Right lobe of liver (tissue), 6 donors: ENCODE measurements at regions not wholly inside any gene's neighbourhood (a gene's known extent, or its start where the extent isn't known, plus 50 kb on each side); places are given as distances from the start of the nearest gene placed in this dataset.

Source experiments
- ATAC-seq, 4 donors: fragments of 200-7000 bp; cut with Tn5 transposase; one replicate each; pipeline ENCODE4 v1.9.1; 2020; ENCODE audit warnings: mild to moderate bottlenecking in 4 of 4, moderate library complexity in 4 of 4
- DNase-seq, 3 donors: peaks; one replicate each; pipeline ENCODE4 v3.0.0-alpha.2; 2020
- H3K27ac ChIP-seq, 3 donors: fragments of 200-600 bp; one replicate each; pipeline ENCODE4 v1.8.0; 2022
- H3K27me3 ChIP-seq, 2 donors: fragments of 200-600 bp; one replicate each; pipeline ENCODE4 v1.8.0; 2022
- H3K36me3 ChIP-seq, 4 donors: fragments of 200-600 bp; sonication (generic) in 1 of 4; one replicate each; pipeline versions ENCODE4 v1.5.1 to v1.8.0; 2017 to 2022; ENCODE audit warnings: control low read depth in 1 of 4
- H3K4me1 ChIP-seq, 4 donors: fragments of 200-600 bp; sonication (generic) in 1 of 4; one replicate each; pipeline versions ENCODE4 v1.5.1 to v1.8.0; 2017 to 2022; ENCODE audit warnings: control low read depth in 1 of 4
- H3K4me3 ChIP-seq, 3 donors: fragments of 200-600 bp; one replicate each; pipeline ENCODE4 v1.8.0; 2022
- H3K9me3 ChIP-seq, 4 donors: fragments of 200-600 bp; sonication (generic) in 1 of 4; one replicate each; pipeline versions ENCODE4 v1.5.1 to v1.8.0; 2017 to 2022; ENCODE audit warnings: control low read depth in 1 of 4
- POLR2A ChIP-seq: fragments of 450-650 bp; IDR thresholded peaks from one replicate; pipeline ENCODE4 v1.6.1; 2017; ENCODE audit warnings: antibody characterized with exemption, mild to moderate bottlenecking
- WGBS: methylation state at CpG from one replicate; pipeline ENCODE4 v1.1.6; 2018; ENCODE audit warnings: low coverage, low lambda C conversion rate; ENCODE audit not compliant: insufficient coverage; ENCODE audit errors: missing lambda C conversion rate; 5-methylcytosine and 5-hydroxymethylcytosine counted together
- intact Hi-C, 2 donors: fragments of 100-400 bp; cut with DNase I; formaldehyde crosslinking; loops; one replicate each; pipeline versions ENCODE4 v1.11.2 to v1.14.1; 2022
- TF ChIP-seq, protein P1 (sequence below), 4 donors: fragments of 200-600 bp in 3 of 4; fragments of 450-650 bp in 1 of 4; IDR thresholded peaks; one replicate each; pipeline versions ENCODE4 v1.5.1 to v1.8.0; 2016 to 2022; ENCODE audit warnings: antibody characterized with exemption in 4 of 4, mild to moderate bottlenecking in 2 of 4
- donor health status: DM: no; HTN: yes; CAD: no.
- donor health status: DM: no; HTN: no; CAD: no.
- donor health status: DM: no; HTN: no; CAD: no.
- donor health status: DM: no; HTN: yes; CAD: no.
- donor health status: DM: no; HTN: yes; CAD: no.

DNA sequence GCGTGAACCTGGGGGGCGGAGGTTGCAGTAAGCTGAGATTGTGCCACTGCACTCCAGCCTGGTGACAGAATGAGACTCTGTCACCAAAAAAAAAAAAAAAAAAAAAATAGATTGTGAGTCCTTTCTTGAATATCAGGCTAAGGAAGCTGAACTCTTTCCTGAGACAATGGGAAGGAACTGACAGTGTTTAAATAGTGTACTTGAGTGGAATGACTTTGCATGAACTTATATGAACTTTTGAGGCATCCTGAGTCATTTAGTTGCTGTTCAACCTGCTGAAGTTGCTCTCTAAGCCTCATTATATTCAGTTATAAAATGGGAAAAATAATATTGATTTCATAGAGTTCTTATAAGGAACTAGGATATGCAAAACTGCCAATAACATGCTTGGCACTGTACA, 79.3 kb upstream of the LIMCH1 start:
- no peaks in the 10 kb centered on the region for H3K9me3 ChIP-seq
- no peak overlapping the region for H3K27ac ChIP-seq
- WGBS: 43% methylated on average over 1 of the region's 2 CpGs
- TF ChIP-seq POLR2A: no peak
- TF ChIP-seq, protein P1, sequence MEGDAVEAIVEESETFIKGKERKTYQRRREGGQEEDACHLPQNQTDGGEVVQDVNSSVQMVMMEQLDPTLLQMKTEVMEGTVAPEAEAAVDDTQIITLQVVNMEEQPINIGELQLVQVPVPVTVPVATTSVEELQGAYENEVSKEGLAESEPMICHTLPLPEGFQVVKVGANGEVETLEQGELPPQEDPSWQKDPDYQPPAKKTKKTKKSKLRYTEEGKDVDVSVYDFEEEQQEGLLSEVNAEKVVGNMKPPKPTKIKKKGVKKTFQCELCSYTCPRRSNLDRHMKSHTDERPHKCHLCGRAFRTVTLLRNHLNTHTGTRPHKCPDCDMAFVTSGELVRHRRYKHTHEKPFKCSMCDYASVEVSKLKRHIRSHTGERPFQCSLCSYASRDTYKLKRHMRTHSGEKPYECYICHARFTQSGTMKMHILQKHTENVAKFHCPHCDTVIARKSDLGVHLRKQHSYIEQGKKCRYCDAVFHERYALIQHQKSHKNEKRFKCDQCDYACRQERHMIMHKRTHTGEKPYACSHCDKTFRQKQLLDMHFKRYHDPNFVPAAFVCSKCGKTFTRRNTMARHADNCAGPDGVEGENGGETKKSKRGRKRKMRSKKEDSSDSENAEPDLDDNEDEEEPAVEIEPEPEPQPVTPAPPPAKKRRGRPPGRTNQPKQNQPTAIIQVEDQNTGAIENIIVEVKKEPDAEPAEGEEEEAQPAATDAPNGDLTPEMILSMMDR (IDR thresholded peaks at IDR 0.05): no peak
- H3K27me3 ChIP-seq: no peaks in the 10 kb centered on the region
- peak; percentile 50 to 74 (median 70) for ATAC-seq
- intact Hi-C loops: no loop called here
- no peak for DNase-seq
- H3K4me1 ChIP-seq: no peaks in the 10 kb centered on the region
- no peaks in the 10 kb centered on the region for H3K36me3 ChIP-seq
- H3K4me3 ChIP-seq: no peak overlapping the region

DNA sequence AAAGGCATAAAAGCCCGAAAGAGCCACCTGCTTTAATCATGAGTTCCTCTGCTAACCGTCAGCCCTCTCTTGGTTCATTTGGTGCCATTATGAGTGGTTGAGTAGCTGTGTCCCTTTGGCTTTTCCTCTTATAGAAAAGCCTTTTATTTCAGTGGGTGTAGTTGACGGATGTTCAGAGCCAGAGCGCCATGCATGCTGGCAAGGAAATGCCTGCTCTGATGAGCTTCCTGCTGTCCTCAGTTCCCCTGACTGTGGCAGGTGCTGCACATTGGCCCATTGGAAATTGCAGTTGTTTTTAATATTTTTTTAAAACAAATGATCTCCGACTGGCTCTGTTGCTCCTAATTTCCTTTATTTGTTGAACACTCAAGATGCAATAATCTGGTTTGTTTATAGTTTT, 77.3 kb upstream of the LIMCH1 start:
- Histone ChIP-seq H3K9me3 (no peaks in the 10 kb centered on the region), H3K4me1 (no peaks in the 10 kb centered on the region), H3K4me3 (no peak overlapping the region), H3K27me3 (no peaks in the 10 kb centered on the region), H3K27ac (no peak overlapping the region), H3K36me3 (no peaks in the 10 kb centered on the region)
- TF ChIP-seq, protein P1 (IDR thresholded peaks at IDR 0.05): no peak
- no peak for TF ChIP-seq POLR2A
- ATAC-seq (peak in 1 of 4 donors; percentile 35), DNase-seq (no peak)
- intact Hi-C loops: no loop called here
- 77% methylated on average over 5 of the region's 5 CpGs for WGBS

DNA sequence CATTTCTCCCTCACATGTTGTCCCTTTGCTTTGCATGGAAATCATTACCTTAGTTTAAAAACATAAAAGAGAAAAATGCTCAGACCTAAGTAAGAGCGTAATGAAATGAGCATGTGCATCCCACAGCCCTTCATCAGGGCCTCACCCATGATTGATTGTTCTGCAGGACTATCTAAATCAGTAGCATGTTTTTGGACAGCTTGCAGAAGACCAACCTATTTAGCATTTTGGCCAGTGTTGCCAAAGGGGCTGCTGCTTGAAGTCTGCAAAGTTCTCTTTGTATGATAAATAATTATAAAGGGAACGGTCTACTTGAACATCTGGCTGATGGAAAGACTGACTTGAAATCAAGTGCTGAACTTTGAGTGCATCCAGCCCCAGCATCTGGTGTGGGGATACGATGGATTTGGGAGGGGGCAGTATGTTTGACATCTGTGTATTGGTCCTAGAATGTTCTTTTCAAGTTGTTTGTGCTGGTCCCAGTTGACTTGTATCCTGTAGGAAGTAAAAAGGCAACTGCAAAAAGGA, 76.1 kb upstream of the LIMCH1 start:
- H3K9me3 ChIP-seq: no peaks in the 10 kb centered on the region
- intact Hi-C loops: no loop called here
- no peak overlapping the region for H3K27ac ChIP-seq
- DNase-seq (no peak), ATAC-seq (no peak)
- no peaks in the 10 kb centered on the region for H3K27me3 ChIP-seq
- WGBS: 70% methylated on average over 3 of the region's 3 CpGs
- no peak overlapping the region for H3K4me3 ChIP-seq
- TF ChIP-seq POLR2A: no peak
- TF ChIP-seq, protein P1 (IDR thresholded peaks at IDR 0.05): no peak
- H3K4me1 ChIP-seq: no peaks in the 10 kb centered on the region
- H3K36me3 ChIP-seq: no peaks in the 10 kb centered on the region

DNA sequence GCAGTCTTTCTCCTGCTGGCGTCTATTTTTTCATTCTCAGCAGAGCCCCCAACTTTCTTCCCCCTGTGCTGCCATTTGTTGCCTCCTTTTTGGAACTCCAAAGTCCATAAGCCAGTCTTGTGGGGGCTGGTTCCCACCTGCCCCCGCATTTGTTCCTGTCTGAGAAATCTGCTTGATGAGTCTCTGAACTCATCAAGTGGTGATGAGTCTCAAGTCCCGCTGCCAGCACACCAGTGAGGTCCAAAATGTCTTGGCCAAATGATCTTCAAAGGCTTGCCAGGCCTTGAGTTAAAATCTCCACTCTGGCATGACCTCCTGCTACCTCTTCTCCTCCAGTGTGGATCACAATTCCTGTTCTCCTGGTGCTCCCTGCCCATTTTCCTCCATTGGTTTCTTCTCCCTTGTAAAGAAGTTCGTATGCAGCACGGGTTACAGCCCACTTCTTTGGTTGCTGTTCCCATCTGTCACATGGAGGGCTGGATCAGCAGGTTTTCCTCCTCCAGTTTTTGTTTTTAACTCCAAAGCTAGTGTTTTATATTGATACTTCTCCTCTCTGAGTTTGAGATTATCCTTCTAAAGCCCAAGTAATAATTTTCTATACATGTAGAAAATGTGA, 72.7 kb upstream of the LIMCH1 start:
- H3K27me3 ChIP-seq: no peaks in the 10 kb centered on the region
- no peaks in the 10 kb centered on the region for H3K4me1 ChIP-seq
- no peaks in the 10 kb centered on the region for H3K9me3 ChIP-seq
- no peak for TF ChIP-seq POLR2A
- TF ChIP-seq, protein P1 (IDR thresholded peaks at IDR 0.05): no peak
- ATAC-seq (no peak), DNase-seq (no peak)
- 92% methylated on average over 4 of the region's 5 CpGs for WGBS
- intact Hi-C loops: no loop called here
- H3K27ac ChIP-seq: no peak overlapping the region
- H3K4me3 ChIP-seq: no peak overlapping the region
- no peaks in the 10 kb centered on the region for H3K36me3 ChIP-seq
